H9 (cell line): ENCODE measurements at regions not wholly inside any gene's neighbourhood (a gene's known extent, or its start where the extent isn't known, plus 50 kb on each side); places are given as distances from the start of the nearest gene placed in this dataset.
"Not testable (repeated sequence)": the region's sequence is repeated elsewhere in the genome, so short reads cannot be mapped to it uniquely, and the experiment has no call there.

Experiments
- DNase-seq: peaks from one replicate; pipeline ENCODE4 v3.0.0-alpha.2; 2017
- H2AFZ ChIP-seq: one replicate; pipeline ENCODE4 v1.6.1; 2013; ENCODE audit warnings: mild to moderate bottlenecking, low read length, control low read depth, moderate library complexity
- H2AK5ac ChIP-seq: 2 replicates; pipeline ENCODE4 v1.6.1; 2013; ENCODE audit warnings: low read length, control low read depth, mixed read lengths; ENCODE audit not compliant: insufficient read length
- H2BK120ac ChIP-seq: one replicate; pipeline ENCODE4 v1.6.1; 2013; ENCODE audit warnings: low read depth, mild to moderate bottlenecking, low read length, control low read depth, inconsistent platforms; ENCODE audit not compliant: poor library complexity, severe bottlenecking
- H2BK12ac ChIP-seq: 2 replicates; pipeline ENCODE4 v1.6.1; 2013; ENCODE audit warnings: low read length, control low read depth, mixed read lengths, low read depth; ENCODE audit not compliant: insufficient read length
- H2BK15ac ChIP-seq: 2 replicates; pipeline ENCODE4 v1.6.1; 2013; ENCODE audit warnings: low read depth, low read length, control low read depth
- H2BK20ac ChIP-seq: one replicate; pipeline ENCODE4 v1.6.1; 2013; ENCODE audit warnings: low read depth, mild to moderate bottlenecking, low read length, control low read depth, inconsistent platforms; ENCODE audit not compliant: poor library complexity, severe bottlenecking
- H2BK5ac ChIP-seq: 2 replicates; pipeline ENCODE4 v1.6.1; 2013; ENCODE audit warnings: low read length, control low read depth, mixed read lengths; ENCODE audit not compliant: insufficient read length
- H3K14ac ChIP-seq: 2 replicates; pipeline ENCODE4 v1.6.1; 2013; ENCODE audit warnings: low read length, control low read depth; ENCODE audit not compliant: insufficient read depth
- H3K18ac ChIP-seq: 2 replicates; pipeline ENCODE4 v1.6.1; 2013; ENCODE audit warnings: low read depth, mild to moderate bottlenecking, mixed read lengths, low read length, control low read depth; ENCODE audit not compliant: insufficient read length
- H3K23ac ChIP-seq: 2 replicates; pipeline ENCODE4 v1.6.1; 2013; ENCODE audit warnings: low read length, control low read depth, mixed read lengths, low read depth; ENCODE audit not compliant: insufficient read length
- H3K23me2 ChIP-seq: 2 replicates; pipeline ENCODE4 v1.6.1; 2013; ENCODE audit warnings: low read depth, mild to moderate bottlenecking, mixed read lengths, low read length, control low read depth; ENCODE audit not compliant: insufficient read length, poor library complexity, severe bottlenecking
- H3K27ac ChIP-seq: 2 replicates; pipeline ENCODE4 v1.5.1; 2013; ENCODE audit warnings: low read length, control low read depth, mixed read lengths, low read depth; ENCODE audit not compliant: insufficient read length
- H3K27me3 ChIP-seq: 2 replicates; pipeline ENCODE4 v1.6.1; 2013; ENCODE audit warnings: low read length, control low read depth, inconsistent platforms; ENCODE audit not compliant: insufficient read depth
- H3K4ac ChIP-seq: 2 replicates; pipeline ENCODE4 v1.6.1; 2013; ENCODE audit warnings: low read depth, mild to moderate bottlenecking, control low read depth, inconsistent platforms, low read length, moderate library complexity
- H3K4me1 ChIP-seq: 2 replicates; pipeline ENCODE4 v1.6.1; 2013; ENCODE audit warnings: low read length, control low read depth, inconsistent platforms; ENCODE audit not compliant: insufficient read depth
- H3K4me2 ChIP-seq: 2 replicates; pipeline ENCODE4 v1.6.1; 2013; ENCODE audit warnings: low read length, control low read depth, mixed read lengths; ENCODE audit not compliant: insufficient read length, insufficient read depth
- H3K56ac ChIP-seq: 2 replicates; pipeline ENCODE4 v1.6.1; 2013; ENCODE audit warnings: low read depth, mild to moderate bottlenecking, mixed read lengths, low read length, control low read depth; ENCODE audit not compliant: insufficient read length
- H3K79me1 ChIP-seq: 2 replicates; pipeline ENCODE4 v1.6.1; 2013; ENCODE audit warnings: low read depth, mild to moderate bottlenecking, moderate library complexity, low read length, control low read depth, inconsistent platforms; ENCODE audit not compliant: insufficient read depth, poor library complexity, severe bottlenecking
- H3K79me2 ChIP-seq: 2 replicates; pipeline ENCODE4 v1.6.1; 2013; ENCODE audit warnings: low read length, control low read depth, inconsistent platforms; ENCODE audit not compliant: insufficient read depth
- H3K9ac ChIP-seq: 2 replicates; pipeline ENCODE4 v1.6.1; 2013; ENCODE audit warnings: low read length, control low read depth, mixed read lengths; ENCODE audit not compliant: insufficient read length; ENCODE audit errors: extremely low read depth
- H3K9me3 ChIP-seq: one replicate; pipeline ENCODE4 v1.6.1; 2013; ENCODE audit warnings: low read depth, low read length, inconsistent platforms; ENCODE audit not compliant: control insufficient read depth
- H3T11ph ChIP-seq: one replicate; pipeline ENCODE4 v1.6.1; 2013; ENCODE audit warnings: mild to moderate bottlenecking, low read length, control low read depth, inconsistent platforms
- H4K20me1 ChIP-seq: one replicate; pipeline ENCODE4 v1.6.1; 2013; ENCODE audit not compliant: control insufficient read depth, insufficient read length, insufficient read depth
- H4K5ac ChIP-seq: 2 replicates; pipeline ENCODE4 v1.6.1; 2013; ENCODE audit warnings: low read depth, mild to moderate bottlenecking, mixed read lengths, low read length, control low read depth; ENCODE audit not compliant: insufficient read length
- H4K8ac ChIP-seq: replicated peaks from 2 replicates; pipeline ENCODE4 v1.6.1; 2013; ENCODE audit warnings: low read length, control low read depth, mixed read lengths, low read depth; ENCODE audit not compliant: insufficient read length
- H4K91ac ChIP-seq: 2 replicates; pipeline ENCODE4 v1.6.1; 2013; ENCODE audit warnings: low read depth, mild to moderate bottlenecking, moderate library complexity, mixed read lengths, low read length, control low read depth; ENCODE audit not compliant: insufficient read length
- H3K27ac Mint-ChIP-seq, 3 experiments: 2 replicates in 2 of 3; 3 replicates in 1 of 3; pipeline ENCODE4 v1.8.0; 2020 to 2021; ENCODE audit warnings: mixed read lengths in 3 of 3, mild to moderate bottlenecking in 1 of 3, moderate library complexity in 1 of 3
- H3K27me3 Mint-ChIP-seq: 2 replicates; pipeline ENCODE4 v1.8.0; 2021; ENCODE audit warnings: low read depth, mild to moderate bottlenecking, moderate library complexity, mixed read lengths
- H3K36me3 Mint-ChIP-seq, 3 experiments: 2 replicates in 2 of 3; 3 replicates in 1 of 3; pipeline ENCODE4 v1.8.0; 2020 to 2021; ENCODE audit warnings: low read depth in 3 of 3, mixed read lengths in 3 of 3; ENCODE audit not compliant: insufficient read depth in 1 of 3
- H3K4me1 Mint-ChIP-seq, 2 experiments: 2 replicates each; pipeline ENCODE4 v1.8.0; 2020; ENCODE audit warnings: mixed read lengths in 2 of 2
- H3K4me3 Mint-ChIP-seq, 2 experiments: 2 replicates in 1 of 2; 3 replicates in 1 of 2; pipeline ENCODE4 v1.8.0; 2020 to 2021; ENCODE audit warnings: mild to moderate bottlenecking in 2 of 2, mixed read lengths in 2 of 2, moderate library complexity in 1 of 2
- H3K9me3 Mint-ChIP-seq, 2 experiments: 2 replicates in 1 of 2; 3 replicates in 1 of 2; pipeline ENCODE4 v1.8.0; 2020; ENCODE audit warnings: mild to moderate bottlenecking in 2 of 2, mixed read lengths in 2 of 2, moderate library complexity in 1 of 2
- WGBS: extraction: QIAGEN DNeasy Blood & Tissue Kit; methylation state at CpG from one replicate; pipeline ENCODE4 v1.1.7; 2013; ENCODE audit warnings: missing lambda C conversion rate, low lambda C conversion rate, mixed read lengths; ENCODE audit not compliant: insufficient read length; ENCODE audit errors: extremely low coverage; 5-methylcytosine and 5-hydroxymethylcytosine counted together

- not testable (repeated sequence) for H4K91ac ChIP-seq, H4K8ac ChIP-seq, H3K4ac ChIP-seq, H3K4me1 ChIP-seq, H2AFZ ChIP-seq, H4K20me1 ChIP-seq, H3K27ac Mint-ChIP-seq, H2BK5ac ChIP-seq, H3K23ac ChIP-seq, H4K5ac ChIP-seq, H3K27ac ChIP-seq, H2BK12ac ChIP-seq, H3K27me3 ChIP-seq, DNase-seq, H3K79me1 ChIP-seq, H3K9ac ChIP-seq, H3K27me3 Mint-ChIP-seq, H2BK20ac ChIP-seq, H3K14ac ChIP-seq, H2BK120ac ChIP-seq, H2AK5ac ChIP-seq, H3T11ph ChIP-seq, H3K56ac ChIP-seq, H3K79me2 ChIP-seq, H2BK15ac ChIP-seq, H3K23me2 ChIP-seq, H3K4me3 Mint-ChIP-seq, H3K4me2 ChIP-seq, H3K18ac ChIP-seq, H3K4me1 Mint-ChIP-seq
- Mint-ChIP-seq H3K9me3 (peaks cover 64% of the 10 kb centered on the region in 2 experiments), H3K36me3 (peaks cover 0 to 18% (median 6%) of the 10 kb centered on the region in 3 experiments; a peak in 6 of 7 replicates)
- H3K9me3 ChIP-seq: peaks cover 38% of the 10 kb centered on the region
- no CpG with 5 or more reads among the region's 1 CpG for WGBS
Observed at GRCh38 chr21:9969399-9969798, 552.0 kb upstream of the TPTE start.

- H3K23me2 ChIP-seq, H3K4me2 ChIP-seq, H2BK20ac ChIP-seq, H2BK120ac ChIP-seq, H3K27ac Mint-ChIP-seq, H3K27me3 ChIP-seq, H3K4me1 ChIP-seq, H2AFZ ChIP-seq, H2AK5ac ChIP-seq, H3T11ph ChIP-seq, H3K14ac ChIP-seq, H3K23ac ChIP-seq, H3K79me1 ChIP-seq, H3K56ac ChIP-seq, H4K8ac ChIP-seq, H4K20me1 ChIP-seq, H4K91ac ChIP-seq, H3K4ac ChIP-seq, H2BK15ac ChIP-seq, H2BK5ac ChIP-seq, H2BK12ac ChIP-seq, H3K27me3 Mint-ChIP-seq, DNase-seq, H3K27ac ChIP-seq, H3K79me2 ChIP-seq, H3K9ac ChIP-seq, H3K18ac ChIP-seq, H3K4me3 Mint-ChIP-seq, H3K4me1 Mint-ChIP-seq, H4K5ac ChIP-seq: not testable (repeated sequence)
- WGBS: no CpG with 5 or more reads among the region's 1 CpG
- H3K9me3 Mint-ChIP-seq: peaks cover 53 to 57% of the 10 kb centered on the region in 2 experiments
- peaks cover 33% of the 10 kb centered on the region for H3K9me3 ChIP-seq
- H3K36me3 Mint-ChIP-seq: peaks cover 0 to 18% (median 6%) of the 10 kb centered on the region in 3 experiments; a peak in 6 of 7 replicates
Observed at GRCh38 chr21:9972018-9972417, 549.4 kb upstream of the TPTE start.
